ENCODE measurements at regions not wholly inside any gene's neighbourhood (a gene's known extent, or its start where the extent isn't known, plus 50 kb on each side); places are given as distances from the start of the nearest gene placed in this dataset.

DNA sequence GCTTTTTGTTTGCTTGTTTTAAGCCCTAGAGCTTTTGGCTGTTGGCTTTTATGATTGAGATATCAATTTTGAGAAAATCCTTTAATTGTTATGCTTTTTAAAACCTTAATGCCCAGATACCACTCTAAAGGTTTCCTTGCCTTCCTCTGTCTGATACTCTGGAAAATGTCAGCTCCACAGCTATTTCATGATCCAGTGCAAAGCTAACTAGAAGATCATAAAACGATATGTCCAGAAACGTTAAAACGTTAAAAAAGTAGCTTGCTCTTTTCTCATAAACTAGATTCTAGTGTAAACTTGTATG lies 189.5 kb upstream of the TENT5A start:
- H4K8ac ChIP-seq (ENCODE audit: low read length): no peak overlapping the region
- no peak overlapping the region for H3K4ac ChIP-seq (ENCODE audit: low read depth in 1 of 2, low read length in 2 of 2)
- no peak overlapping the region for H3K4me3 ChIP-seq (ENCODE audit: insufficient read depth in 1 of 2, low read depth in 1 of 2, low read length in 2 of 2)
- DNase-seq: no peak
- no peak overlapping the region for H3K14ac ChIP-seq (ENCODE audit: low read length in 2 of 2)
- H4K91ac ChIP-seq (ENCODE audit: low read length): no peak overlapping the region
- H2BK12ac ChIP-seq (ENCODE audit: low read length in 2 of 2): no peak overlapping the region
- no peaks in the 10 kb centered on the region for H3K4me1 ChIP-seq (ENCODE audit: control insufficient read depth, insufficient read depth, low read depth, low read length)
- no peak overlapping the region for H2BK15ac ChIP-seq (ENCODE audit: low read depth, poor library complexity, severe bottlenecking)
- no peak overlapping the region for H3K27ac ChIP-seq (ENCODE audit: low read length, poor library complexity, severe bottlenecking)
- H2AFZ ChIP-seq (ENCODE audit: low read depth, low read length): no peak overlapping the region
- H2BK120ac ChIP-seq (ENCODE audit: low read depth, low read length): no peak overlapping the region
- H3K18ac ChIP-seq (ENCODE audit: low read depth in 1 of 2, low read length in 2 of 2): no peak overlapping the region
- H3K23ac ChIP-seq (ENCODE audit: low read length in 2 of 2): no peak overlapping the region
- H3K27me3 ChIP-seq (ENCODE audit: control insufficient read depth in 1 of 2, insufficient read depth in 1 of 2, low read length in 2 of 2): no peaks in the 10 kb centered on the region
- no peaks in the 10 kb centered on the region for H3K9me3 ChIP-seq (ENCODE audit: control insufficient read depth, low read length)
- H3K9ac ChIP-seq (ENCODE audit: low read length): no peak overlapping the region
- H2BK5ac ChIP-seq (ENCODE audit: low read depth, low read length, poor library complexity, severe bottlenecking): no peak overlapping the region
- no peak overlapping the region for H2AK5ac ChIP-seq (ENCODE audit: low read length, severe bottlenecking)
- H3K36me3 ChIP-seq (ENCODE audit: control insufficient read depth in 1 of 2, insufficient read depth in 2 of 2, low read depth in 1 of 2, low read length in 2 of 2): no peaks in the 10 kb centered on the region
- H3K79me1 ChIP-seq (replicated peaks; ENCODE audit: low read length, poor library complexity, severe bottlenecking): no peaks in the 10 kb centered on the region
- no CpG with 5 or more reads among the region's 3 CpGs for WGBS
- no peak overlapping the region for H3K4me2 ChIP-seq (ENCODE audit: low read length, poor library complexity, severe bottlenecking)

DNA sequence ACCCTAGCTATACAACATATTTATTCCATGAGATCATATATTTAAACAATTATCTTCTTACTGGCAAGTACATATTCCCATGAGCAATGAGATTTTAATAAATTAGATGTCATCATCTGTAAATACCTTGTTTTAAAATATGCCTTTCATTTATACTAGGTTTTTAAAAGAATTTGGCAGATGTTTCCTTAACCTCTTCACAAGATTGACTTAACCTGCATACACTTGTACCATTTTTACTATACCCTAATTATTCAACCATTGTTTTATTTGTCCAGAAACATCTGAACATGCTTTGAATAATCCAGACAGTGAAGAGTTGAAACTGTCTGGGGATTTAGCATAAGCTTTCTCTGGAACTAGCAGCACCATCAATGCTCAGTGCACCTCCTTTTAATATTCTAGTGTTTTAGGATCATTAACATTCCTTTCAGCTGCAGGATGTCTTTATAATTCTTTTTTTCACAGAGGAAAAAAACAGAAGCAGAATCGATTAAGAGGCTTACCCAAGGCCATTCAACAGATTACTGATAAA lies 188.0 kb upstream of the TENT5A start:
- no peak overlapping the region for H2BK5ac ChIP-seq (ENCODE audit: low read depth, low read length, poor library complexity, severe bottlenecking)
- H2AFZ ChIP-seq (ENCODE audit: low read depth, low read length): no peak overlapping the region
- no peak overlapping the region for H3K4ac ChIP-seq (ENCODE audit: low read depth in 1 of 2, low read length in 2 of 2)
- no peak overlapping the region for H4K91ac ChIP-seq (ENCODE audit: low read length)
- H3K27me3 ChIP-seq (ENCODE audit: control insufficient read depth in 1 of 2, insufficient read depth in 1 of 2, low read length in 2 of 2): no peaks in the 10 kb centered on the region
- H3K36me3 ChIP-seq (ENCODE audit: control insufficient read depth in 1 of 2, insufficient read depth in 2 of 2, low read depth in 1 of 2, low read length in 2 of 2): no peaks in the 10 kb centered on the region
- 100% methylated on average over 1 of the region's 1 CpG for WGBS
- no peak overlapping the region for H3K18ac ChIP-seq (ENCODE audit: low read depth in 1 of 2, low read length in 2 of 2)
- H3K4me3 ChIP-seq (ENCODE audit: insufficient read depth in 1 of 2, low read depth in 1 of 2, low read length in 2 of 2): no peak overlapping the region
- DNase-seq: no peak
- no peaks in the 10 kb centered on the region for H3K9me3 ChIP-seq (ENCODE audit: control insufficient read depth, low read length)
- H3K9ac ChIP-seq (ENCODE audit: low read length): no peak overlapping the region
- H3K27ac ChIP-seq (ENCODE audit: low read length, poor library complexity, severe bottlenecking): no peak overlapping the region
- H3K4me1 ChIP-seq (ENCODE audit: control insufficient read depth, insufficient read depth, low read depth, low read length): no peaks in the 10 kb centered on the region
- no peak overlapping the region for H2BK12ac ChIP-seq (ENCODE audit: low read length in 2 of 2)
- no peak overlapping the region for H3K23ac ChIP-seq (ENCODE audit: low read length in 2 of 2)
- H3K79me1 ChIP-seq (replicated peaks; ENCODE audit: low read length, poor library complexity, severe bottlenecking): no peaks in the 10 kb centered on the region
- no peak overlapping the region for H2BK15ac ChIP-seq (ENCODE audit: low read depth, poor library complexity, severe bottlenecking)
- no peak overlapping the region for H2BK120ac ChIP-seq (ENCODE audit: low read depth, low read length)
- no peak overlapping the region for H2AK5ac ChIP-seq (ENCODE audit: low read length, severe bottlenecking)
- no peak overlapping the region for H3K4me2 ChIP-seq (ENCODE audit: low read length, poor library complexity, severe bottlenecking)
- no peak overlapping the region for H3K14ac ChIP-seq (ENCODE audit: low read length in 2 of 2)
- H4K8ac ChIP-seq (ENCODE audit: low read length): no peak overlapping the region

DNA sequence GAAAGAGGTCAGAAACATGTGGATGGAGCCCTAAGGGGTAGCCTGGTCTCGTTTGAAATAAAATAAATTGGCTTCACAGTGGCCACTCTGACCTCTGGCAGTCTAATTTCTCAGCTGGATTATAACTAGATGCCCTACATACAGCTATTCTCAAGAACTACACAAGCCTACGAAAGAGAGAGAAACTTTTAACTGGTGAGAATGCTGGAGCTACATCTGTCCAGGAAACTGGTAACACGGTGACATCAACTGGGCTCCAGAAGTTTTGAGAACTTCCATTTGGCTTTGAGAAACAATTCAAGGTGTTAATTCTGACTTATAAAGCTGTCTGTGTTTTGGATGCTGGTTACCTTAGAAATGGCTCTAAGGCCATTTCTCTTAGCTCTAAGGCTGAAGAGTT lies 187.3 kb upstream of the TENT5A start:
- H2BK15ac ChIP-seq (ENCODE audit: low read depth, poor library complexity, severe bottlenecking): no peak overlapping the region
- H3K4me1 ChIP-seq (ENCODE audit: control insufficient read depth, insufficient read depth, low read depth, low read length): no peaks in the 10 kb centered on the region
- peak overlapping the region; percentile 49 for H2BK120ac ChIP-seq (ENCODE audit: low read depth, low read length)
- H3K14ac ChIP-seq (ENCODE audit: low read length in 2 of 2): no peak overlapping the region
- no peaks in the 10 kb centered on the region for H3K36me3 ChIP-seq (ENCODE audit: control insufficient read depth in 1 of 2, insufficient read depth in 2 of 2, low read depth in 1 of 2, low read length in 2 of 2)
- no peaks in the 10 kb centered on the region for H3K27me3 ChIP-seq (ENCODE audit: control insufficient read depth in 1 of 2, insufficient read depth in 1 of 2, low read length in 2 of 2)
- H3K23ac ChIP-seq (ENCODE audit: low read length in 2 of 2): no peak overlapping the region
- no peak overlapping the region for H3K4ac ChIP-seq (ENCODE audit: low read depth in 1 of 2, low read length in 2 of 2)
- peak overlapping the region; percentile 72 for H3K9ac ChIP-seq (ENCODE audit: low read length)
- H2BK12ac ChIP-seq (ENCODE audit: low read length in 2 of 2): no peak overlapping the region
- no peak overlapping the region for H4K91ac ChIP-seq (ENCODE audit: low read length)
- no peak overlapping the region for H3K4me2 ChIP-seq (ENCODE audit: low read length, poor library complexity, severe bottlenecking)
- no peaks in the 10 kb centered on the region for H3K9me3 ChIP-seq (ENCODE audit: control insufficient read depth, low read length)
- H2BK5ac ChIP-seq (ENCODE audit: low read depth, low read length, poor library complexity, severe bottlenecking): no peak overlapping the region
- no peak overlapping the region for H3K27ac ChIP-seq (ENCODE audit: low read length, poor library complexity, severe bottlenecking)
- no peak overlapping the region for H4K8ac ChIP-seq (ENCODE audit: low read length)
- H3K4me3 ChIP-seq (ENCODE audit: insufficient read depth in 1 of 2, low read depth in 1 of 2, low read length in 2 of 2): no peak overlapping the region
- no peaks in the 10 kb centered on the region for H3K79me1 ChIP-seq (replicated peaks; ENCODE audit: low read length, poor library complexity, severe bottlenecking)
- H2AK5ac ChIP-seq (ENCODE audit: low read length, severe bottlenecking): no peak overlapping the region
- peak overlapping the region in 1 of 2 experiments; percentile 12 for H3K18ac ChIP-seq (ENCODE audit: low read depth in 1 of 2, low read length in 2 of 2)
- 81% methylated on average over 3 of the region's 3 CpGs for WGBS
- no peak overlapping the region for H2AFZ ChIP-seq (ENCODE audit: low read depth, low read length)
- no peak for DNase-seq

DNA sequence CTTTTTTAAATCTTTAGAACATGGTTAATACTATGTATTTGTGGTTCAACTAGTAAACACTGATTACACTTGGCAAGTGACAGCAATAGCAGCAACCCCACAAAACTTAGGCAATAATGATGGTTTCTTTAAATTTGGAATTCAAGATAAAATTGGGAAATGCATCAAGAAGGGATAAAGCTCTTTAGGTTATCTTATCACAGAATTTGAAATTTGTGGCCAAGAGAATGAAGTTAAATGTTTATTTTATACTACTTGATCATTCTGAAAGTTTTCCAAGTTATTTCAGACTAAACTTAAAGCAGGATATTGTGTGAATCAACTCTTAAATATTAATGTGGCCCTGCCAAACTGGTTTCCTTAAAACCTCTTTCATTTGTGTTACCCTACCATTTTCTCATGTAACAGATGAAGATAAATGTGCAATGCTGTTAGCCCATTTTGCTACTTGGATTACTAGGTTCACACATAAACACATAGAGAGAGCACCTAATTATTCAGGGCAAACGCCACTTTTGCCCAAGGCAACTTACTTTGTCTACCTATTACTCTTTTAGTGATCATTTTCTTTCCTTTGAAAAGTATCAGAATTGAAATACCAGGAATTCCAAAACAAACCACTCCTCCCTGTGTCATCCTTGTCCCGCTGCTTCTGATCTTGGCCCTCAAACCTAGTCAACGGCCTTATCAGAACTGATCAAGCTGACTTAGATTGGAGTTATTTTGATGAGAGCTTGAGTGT lies 186.7 kb upstream of the TENT5A start:
- Histone ChIP-seq H3K9ac (ENCODE audit: low read length) (peak overlapping the region; percentile 72), H4K8ac (ENCODE audit: low read length) (no peak overlapping the region), H3K4me1 (ENCODE audit: control insufficient read depth, insufficient read depth, low read depth, low read length) (no peaks in the 10 kb centered on the region), H3K4me3 (ENCODE audit: insufficient read depth in 1 of 2, low read depth in 1 of 2, low read length in 2 of 2) (no peak overlapping the region), H3K4ac (ENCODE audit: low read depth in 1 of 2, low read length in 2 of 2) (no peak overlapping the region), H2BK5ac (ENCODE audit: low read depth, low read length, poor library complexity, severe bottlenecking) (no peak overlapping the region), H3K27me3 (ENCODE audit: control insufficient read depth in 1 of 2, insufficient read depth in 1 of 2, low read length in 2 of 2) (no peaks in the 10 kb centered on the region), H3K27ac (ENCODE audit: low read length, poor library complexity, severe bottlenecking) (no peak overlapping the region), H3K18ac (ENCODE audit: low read depth in 1 of 2, low read length in 2 of 2) (peak overlapping the region in 1 of 2 experiments; percentile 12), H3K14ac (ENCODE audit: low read length in 2 of 2) (no peak overlapping the region), H3K23ac (ENCODE audit: low read length in 2 of 2) (no peak overlapping the region), H3K36me3 (ENCODE audit: control insufficient read depth in 1 of 2, insufficient read depth in 2 of 2, low read depth in 1 of 2, low read length in 2 of 2) (no peaks in the 10 kb centered on the region), H2AFZ (ENCODE audit: low read depth, low read length) (no peak overlapping the region), H3K4me2 (ENCODE audit: low read length, poor library complexity, severe bottlenecking) (no peak overlapping the region), H2AK5ac (ENCODE audit: low read length, severe bottlenecking) (no peak overlapping the region), H2BK15ac (ENCODE audit: low read depth, poor library complexity, severe bottlenecking) (no peak overlapping the region), H3K9me3 (ENCODE audit: control insufficient read depth, low read length) (no peaks in the 10 kb centered on the region), H3K79me1 (replicated peaks; ENCODE audit: low read length, poor library complexity, severe bottlenecking) (no peaks in the 10 kb centered on the region), H2BK120ac (ENCODE audit: low read depth, low read length) (no peak overlapping the region), H4K91ac (ENCODE audit: low read length) (no peak overlapping the region), H2BK12ac (ENCODE audit: low read length in 2 of 2) (no peak overlapping the region)
- peak; percentile 21 for DNase-seq
- WGBS: 46% methylated on average over 3 of the region's 3 CpGs

Data from mesenchymal stem cell (in vitro differentiated cells and primary cell).